ENCODE measurements at regions not wholly inside any gene's neighbourhood (a gene's known extent, or its start where the extent isn't known, plus 50 kb on each side); places are given as distances from the start of the nearest gene placed in this dataset.

- Histone ChIP-seq H3K9me3 (ENCODE audit: low read depth, low read length, poor library complexity, severe bottlenecking) (no peaks in the 10 kb centered on the region), H3K27ac (ENCODE audit: low read depth, low read length, poor library complexity, severe bottlenecking) (no peak overlapping the region), H3K27me3 (replicated peaks; ENCODE audit: insufficient read depth, low read depth, low read length, poor library complexity) (no peaks in the 10 kb centered on the region), H3K4me1 (ENCODE audit: insufficient read depth, low read length, poor library complexity, severe bottlenecking) (no peaks in the 10 kb centered on the region), H3K4me3 (ENCODE audit: low read depth, low read length, poor library complexity, severe bottlenecking) (no peak overlapping the region), H3K36me3 (ENCODE audit: insufficient read depth, low read length, poor library complexity, severe bottlenecking) (no peaks in the 10 kb centered on the region)
- no peak for TF ChIP-seq EZH2 (IDR thresholded peaks at IDR 0.05; ENCODE audit: borderline replicate concordance, low read depth, low read length, poor library complexity, severe bottlenecking)
- TF ChIP-seq CTCF (conservative IDR thresholded peaks at IDR 0.05; ENCODE audit: low read depth, low read length), result no peak
- ChIA-PET POLR2A (ENCODE audit: low non-redundant PET) (no interaction called here), CTCF (no interaction called here)
- intact Hi-C loops (cut with micrococcal nuclease; ENCODE audit: unreplicated experiment), result no loop called here
- no TSS peak for BruUV-seq (replicated peaks)
- DNase-seq (ENCODE audit: low spot score), result no peak
Observed at GRCh38 chr10:3548076-3548475, 236.9 kb downstream of the KLF6 start.

- CTCF ChIA-PET, result no interaction called here
- Histone ChIP-seq H3K4me3 (ENCODE audit: low read depth, low read length, poor library complexity, severe bottlenecking) (no peak overlapping the region), H3K36me3 (ENCODE audit: insufficient read depth, low read length, poor library complexity, severe bottlenecking) (no peaks in the 10 kb centered on the region), H3K27ac (ENCODE audit: low read depth, low read length, poor library complexity, severe bottlenecking) (no peak overlapping the region), H3K4me1 (ENCODE audit: insufficient read depth, low read length, poor library complexity, severe bottlenecking) (no peaks in the 10 kb centered on the region), H3K27me3 (replicated peaks; ENCODE audit: insufficient read depth, low read depth, low read length, poor library complexity) (no peaks in the 10 kb centered on the region), H3K9me3 (ENCODE audit: low read depth, low read length, poor library complexity, severe bottlenecking) (no peaks in the 10 kb centered on the region)
- intact Hi-C loops (cut with micrococcal nuclease; ENCODE audit: unreplicated experiment), result no loop called here
- TF ChIP-seq CTCF (conservative IDR thresholded peaks at IDR 0.05; ENCODE audit: low read depth, low read length), result no peak
- no peak for TF ChIP-seq EZH2 (IDR thresholded peaks at IDR 0.05; ENCODE audit: borderline replicate concordance, low read depth, low read length, poor library complexity, severe bottlenecking)
- BruUV-seq (replicated peaks), result no TSS peak
- POLR2A ChIA-PET (ENCODE audit: low non-redundant PET), result no interaction called here
- no peak for DNase-seq (ENCODE audit: low spot score)
Observed at GRCh38 chr10:3544561-3544960, 240.4 kb downstream of the KLF6 start.

GRCh38 chr10:3542185-3542611 lies 242.8 kb downstream of the KLF6 start:
- CTCF ChIA-PET, result no interaction called here
- BruUV-seq (replicated peaks), result no TSS peak

GRCh38 chr10:3539696-3540383 lies 245.2 kb downstream of the KLF6 start:
- intact Hi-C loops (cut with micrococcal nuclease; ENCODE audit: unreplicated experiment), result no loop called here
- Histone ChIP-seq H3K4me3 (ENCODE audit: low read depth, low read length, poor library complexity, severe bottlenecking) (no peak overlapping the region), H3K36me3 (ENCODE audit: insufficient read depth, low read length, poor library complexity, severe bottlenecking) (no peaks in the 10 kb centered on the region), H3K27me3 (replicated peaks; ENCODE audit: insufficient read depth, low read depth, low read length, poor library complexity) (no peaks in the 10 kb centered on the region), H3K27ac (ENCODE audit: low read depth, low read length, poor library complexity, severe bottlenecking) (no peak overlapping the region), H3K9me3 (ENCODE audit: low read depth, low read length, poor library complexity, severe bottlenecking) (no peaks in the 10 kb centered on the region), H3K4me1 (ENCODE audit: insufficient read depth, low read length, poor library complexity, severe bottlenecking) (no peaks in the 10 kb centered on the region)
- TF ChIP-seq CTCF (conservative IDR thresholded peaks at IDR 0.05; ENCODE audit: low read depth, low read length) (no peak), EZH2 (IDR thresholded peaks at IDR 0.05; ENCODE audit: borderline replicate concordance, low read depth, low read length, poor library complexity, severe bottlenecking) (no peak)
- no TSS peak for BruUV-seq (replicated peaks)
- no peak for DNase-seq (ENCODE audit: low spot score)
- ChIA-PET CTCF (no interaction called here), POLR2A (ENCODE audit: low non-redundant PET) (no interaction called here)

More at GRCh38 chr10:3542185-3542611, 242.8 kb downstream of the KLF6 start:
- no peaks in the 10 kb centered on the region for H3K27me3 ChIP-seq (replicated peaks; ENCODE audit: insufficient read depth, low read depth, low read length, poor library complexity)
- H3K4me1 ChIP-seq (ENCODE audit: insufficient read depth, low read length, poor library complexity, severe bottlenecking), result no peaks in the 10 kb centered on the region
- TF ChIP-seq EZH2 (IDR thresholded peaks at IDR 0.05; ENCODE audit: borderline replicate concordance, low read depth, low read length, poor library complexity, severe bottlenecking), result no peak
- intact Hi-C loops (cut with micrococcal nuclease; ENCODE audit: unreplicated experiment), result no loop called here
- POLR2A ChIA-PET (ENCODE audit: low non-redundant PET), result no interaction called here
- no peaks in the 10 kb centered on the region for H3K9me3 ChIP-seq (ENCODE audit: low read depth, low read length, poor library complexity, severe bottlenecking)
- no peak overlapping the region for H3K27ac ChIP-seq (ENCODE audit: low read depth, low read length, poor library complexity, severe bottlenecking)
- DNase-seq (ENCODE audit: low spot score), result no peak
- H3K36me3 ChIP-seq (ENCODE audit: insufficient read depth, low read length, poor library complexity, severe bottlenecking), result no peaks in the 10 kb centered on the region
- H3K4me3 ChIP-seq (ENCODE audit: low read depth, low read length, poor library complexity, severe bottlenecking), result no peak overlapping the region

Data from A673 (cell line).